IMR-90 (cell line): ENCODE measurements at regions not wholly inside any gene's neighbourhood (a gene's known extent, or its start where the extent isn't known, plus 50 kb on each side); places are given as distances from the start of the nearest gene placed in this dataset.

ENCODE experiments used
- ATAC-seq: fragments of 200-7000 bp; cut with Tn5 transposase; 2 replicates; pipeline ENCODE4 v1.9.1; 2020; ENCODE audit warnings: low read depth, mild to moderate bottlenecking, moderate library complexity
- BruUV-seq: library from RNA; stranded (reverse); fragments of 400-500 nt; replicated peaks from 2 replicates; lab custom pipeline; 2021; lab: Mats Ljungman, UMichigan
- CTCF ChIA-PET: fragments of 300-600 bp; formaldehyde crosslinking; extraction: SDS; loops from one replicate; lab custom pipeline; 2021; ENCODE audit warnings: antibody characterized with exemption; lab: Yijun Ruan, JAX
- POLR2A ChIA-PET: fragments of 300-600 bp; sonication (Branson Sonifier 250); formaldehyde crosslinking; loops from one replicate; lab custom pipeline; 2022; ENCODE audit warnings: antibody characterized with exemption; ENCODE audit not compliant: unreplicated experiment; lab: Charles Lee
- DNase-seq: peaks from one replicate; pipeline ENCODE4 v3.0.0; 2013
- H2AFZ ChIP-seq: replicated peaks from 2 replicates; pipeline ENCODE3; 2013; ENCODE audit warnings: low read length, mild to moderate bottlenecking; ENCODE audit not compliant: poor library complexity
- H2AK5ac ChIP-seq: 2 replicates; pipeline ENCODE4 v1.6.1; 2013; ENCODE audit warnings: low read depth, low read length, inconsistent platforms
- H2AK9ac ChIP-seq: replicated peaks from 2 replicates; pipeline ENCODE3; 2013; ENCODE audit warnings: mild to moderate bottlenecking, low read depth, low read length, moderate library complexity; ENCODE audit not compliant: poor library complexity
- H2BK120ac ChIP-seq: 2 replicates; pipeline ENCODE4 v1.6.1; 2013; ENCODE audit warnings: low read depth, low read length, inconsistent platforms
- H2BK15ac ChIP-seq: 3 replicates; pipeline ENCODE4 v1.6.1; 2013; ENCODE audit warnings: low read depth, low read length, inconsistent platforms
- H2BK20ac ChIP-seq: 2 replicates; pipeline ENCODE4 v1.6.1; 2013; ENCODE audit warnings: low read depth, mild to moderate bottlenecking, inconsistent platforms, low read length, moderate library complexity
- H2BK5ac ChIP-seq: 2 replicates; pipeline ENCODE4 v1.6.1; 2013; ENCODE audit warnings: mild to moderate bottlenecking, low read depth, low read length, inconsistent platforms; ENCODE audit not compliant: poor library complexity, severe bottlenecking
- H3K14ac ChIP-seq: replicated peaks from 2 replicates; pipeline ENCODE4 v1.6.1; 2013; ENCODE audit warnings: low read depth, low read length, inconsistent platforms
- H3K18ac ChIP-seq: 2 replicates; pipeline ENCODE4 v1.6.1; 2013; ENCODE audit warnings: low read depth, low read length, control low read depth
- H3K23ac ChIP-seq: 2 replicates; pipeline ENCODE4 v1.6.1; 2013; ENCODE audit warnings: low read depth, low read length, inconsistent platforms
- H3K27ac ChIP-seq: 2 replicates; pipeline ENCODE4 v1.5.1; 2013; ENCODE audit warnings: mild to moderate bottlenecking, control low read depth, low read length; ENCODE audit not compliant: insufficient read depth
- H3K27me3 ChIP-seq: 2 replicates; pipeline ENCODE4 v1.6.1; 2013; ENCODE audit warnings: low read length; ENCODE audit not compliant: control insufficient read depth, insufficient read depth
- H3K36me3 ChIP-seq: 2 replicates; pipeline ENCODE4 v1.6.1; 2013; ENCODE audit warnings: low read length, mixed read lengths; ENCODE audit not compliant: control insufficient read depth, insufficient read depth
- H3K4ac ChIP-seq: 2 replicates; pipeline ENCODE4 v1.6.1; 2013; ENCODE audit warnings: low read depth, low read length, inconsistent platforms
- H3K4me1 ChIP-seq: 2 replicates; pipeline ENCODE4 v1.6.1; 2013; ENCODE audit warnings: low read length, mixed read lengths; ENCODE audit not compliant: control insufficient read depth, insufficient read depth
- H3K4me2 ChIP-seq: 2 replicates; pipeline ENCODE4 v1.6.1; 2013; ENCODE audit warnings: low read depth, mild to moderate bottlenecking, control low read depth, low read length, moderate library complexity
- H3K4me3 ChIP-seq: 2 replicates; pipeline ENCODE4 v1.5.1; 2013; ENCODE audit warnings: low read depth, mild to moderate bottlenecking, control low read depth, low read length, moderate library complexity; ENCODE audit not compliant: insufficient read depth
- H3K56ac ChIP-seq: 2 replicates; pipeline ENCODE4 v1.6.1; 2013; ENCODE audit warnings: low read length, inconsistent platforms; ENCODE audit not compliant: insufficient read depth; ENCODE audit errors: extremely low read depth
- H3K79me1 ChIP-seq, 2 experiments: 2 replicates each; pipeline ENCODE4 v1.6.1; 2013; ENCODE audit warnings: low read length in 2 of 2, inconsistent platforms in 1 of 2, low read depth in 1 of 2
- H3K9ac ChIP-seq: 2 replicates; pipeline ENCODE4 v1.6.1; 2013; ENCODE audit warnings: low read depth, low read length, control low read depth
- H3K9me1 ChIP-seq: 2 replicates; pipeline ENCODE4 v1.6.1; 2013; ENCODE audit warnings: low read length, inconsistent platforms; ENCODE audit not compliant: insufficient read depth
- H3K9me3 ChIP-seq: 2 replicates; pipeline ENCODE4 v1.6.1; 2013; ENCODE audit warnings: low read length; ENCODE audit not compliant: control insufficient read depth, insufficient read depth
- H4K20me1 ChIP-seq: 2 replicates; pipeline ENCODE4 v1.6.1; 2013; ENCODE audit warnings: low read length, inconsistent platforms; ENCODE audit not compliant: insufficient read depth
- H4K5ac ChIP-seq: 2 replicates; pipeline ENCODE4 v1.6.1; 2013; ENCODE audit warnings: mild to moderate bottlenecking, low read depth, low read length, control low read depth
- H4K8ac ChIP-seq, 2 experiments: 2 replicates each; pipeline ENCODE4 v1.6.1; 2013; ENCODE audit warnings: low read depth in 2 of 2, low read length in 2 of 2, control low read depth in 1 of 2, inconsistent platforms in 1 of 2
- H4K91ac ChIP-seq: 2 replicates; pipeline ENCODE4 v1.6.1; 2013; ENCODE audit warnings: low read depth, low read length, inconsistent platforms; ENCODE audit not compliant: insufficient read depth
- BHLHE40 ChIP-seq: fragments of 150-350 bp; IDR thresholded peaks from 2 replicates; pipeline ENCODE4 v1.6.1; 2016; ENCODE audit warnings: mild to moderate bottlenecking, low read depth, low read length
- CEBPB ChIP-seq: IDR thresholded peaks from 2 replicates; pipeline ENCODE4 v1.6.1; 2012; ENCODE audit warnings: low read depth, low read length, improper control_type of control experiment
- CHD1 ChIP-seq: IDR thresholded peaks from 2 replicates; pipeline ENCODE4 v1.6.1; 2012; ENCODE audit warnings: low read depth, low read length, improper control_type of control experiment
- ELK1 ChIP-seq: fragments of 150-350 bp; IDR thresholded peaks from 2 replicates; pipeline ENCODE4 v1.6.1; 2016; ENCODE audit warnings: low read depth, mild to moderate bottlenecking, low read length, moderate library complexity, borderline replicate concordance
- FOS ChIP-seq: fragments of 150-350 bp; IDR thresholded peaks from 2 replicates; pipeline ENCODE4 v1.6.1; 2016; ENCODE audit warnings: low read depth, low read length
- MAFK ChIP-seq: IDR thresholded peaks from 2 replicates; pipeline ENCODE4 v1.6.1; 2012; ENCODE audit warnings: low read depth, low read length, improper control_type of control experiment
- MAZ ChIP-seq: IDR thresholded peaks from 2 replicates; pipeline ENCODE4 v1.6.1; 2012; ENCODE audit warnings: low read depth, mild to moderate bottlenecking, low read length, improper control_type of control experiment, moderate library complexity, borderline replicate concordance
- MXI1 ChIP-seq: IDR thresholded peaks from 2 replicates; pipeline ENCODE4 v1.6.1; 2012; ENCODE audit warnings: low read depth, mild to moderate bottlenecking, low read length, moderate library complexity, borderline replicate concordance
- NFE2L2 ChIP-seq: fragments of 150-350 bp; IDR thresholded peaks from 2 replicates; pipeline ENCODE4 v1.6.1; 2016; ENCODE audit warnings: low read depth, mild to moderate bottlenecking, low read length
- POLR2A ChIP-seq: IDR thresholded peaks from 2 replicates; pipeline ENCODE4 v1.6.1; 2012; ENCODE audit warnings: mild to moderate bottlenecking, low read depth, low read length
- RAD21 ChIP-seq: IDR thresholded peaks from 2 replicates; pipeline ENCODE4 v1.6.1; 2012; ENCODE audit warnings: low read length, improper control_type of control experiment
- RFX5 ChIP-seq: IDR thresholded peaks from 2 replicates; pipeline ENCODE4 v1.8.0; 2012; ENCODE audit warnings: low read depth, mild to moderate bottlenecking, low read length, moderate library complexity
- SMC3 ChIP-seq: fragments of 150-350 bp; IDR thresholded peaks from 2 replicates; pipeline ENCODE4 v1.6.1; 2016; ENCODE audit warnings: low read depth, mild to moderate bottlenecking, antibody characterized with exemption, low read length, moderate library complexity
- WGBS, 2 experiments: methylation state at CpG; one replicate each; pipeline versions ENCODE4 v1.1.5 to v1.1.7; 2013; ENCODE audit warnings: missing lambda C conversion rate in 2 of 2; ENCODE audit not compliant: insufficient read length in 1 of 2; ENCODE audit errors: extremely low coverage in 2 of 2; 5-methylcytosine and 5-hydroxymethylcytosine counted together
- dilution Hi-C: fragments of 300-500 bp; cut with HindIII; formaldehyde crosslinking; loops from one replicate; pipeline ENCODE4 v1.14.3; 2018; ENCODE audit warnings: low sequenced_read_pairs; ENCODE audit not compliant: unreplicated experiment
- in situ Hi-C: fragments of 300-500 bp; cut with MboI; formaldehyde crosslinking; loops from 3 replicates; pipeline ENCODE4 v1.14.3; 2019; ENCODE audit warnings: low sequenced_read_pairs, inconsistent platforms, mixed read lengths
- intact Hi-C: fragments of 100-400 bp; cut with micrococcal nuclease; formaldehyde crosslinking; loops from 2 replicates; pipeline ENCODE4 v1.10.0; 2022
- TF ChIP-seq, protein P1 (sequence below): conservative IDR thresholded peaks from 2 replicates; pipeline ENCODE4 v1.5.1; 2012; ENCODE audit warnings: mild to moderate bottlenecking, low read depth, low read length, improper control_type of control experiment
- TF ChIP-seq, protein P2 (sequence below): fragments of 150-350 bp; IDR thresholded peaks from 2 replicates; pipeline ENCODE4 v1.6.1; 2017; ENCODE audit warnings: mild to moderate bottlenecking, antibody characterized with exemption, low read length, low read depth

DNA sequence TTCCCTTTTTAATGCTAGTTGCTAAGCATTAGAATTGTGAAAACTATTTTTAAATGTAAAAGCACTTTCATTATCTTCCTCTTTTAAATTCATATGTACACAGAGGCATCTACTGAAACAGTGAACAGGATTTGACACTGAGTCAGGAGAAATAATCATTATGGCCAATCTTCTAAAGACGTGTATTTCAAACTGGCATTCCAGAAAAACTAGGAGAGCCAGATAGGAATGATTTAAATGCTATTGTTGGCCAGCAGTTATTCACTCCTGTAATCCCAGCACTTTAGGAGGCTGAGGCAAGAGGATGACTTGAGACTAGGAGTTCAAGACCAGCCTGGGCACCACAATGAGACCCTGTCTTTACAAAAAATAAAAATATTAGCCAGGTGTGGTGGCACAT lies 67.6 kb upstream of the RAP2B start:
- Histone ChIP-seq H2BK5ac (no peak overlapping the region), H4K20me1 (no peaks in the 10 kb centered on the region), H3K4me1 (no peaks in the 10 kb centered on the region), H2AK5ac (no peak overlapping the region), H3K36me3 (no peaks in the 10 kb centered on the region), H3K9ac (no peak overlapping the region), H4K8ac (no peak overlapping the region), H3K4me3 (no peak overlapping the region), H4K91ac (no peak overlapping the region), H3K23ac (no peak overlapping the region), H3K79me1 (no peaks in the 10 kb centered on the region), H2BK120ac (no peak overlapping the region), H3K18ac (no peak overlapping the region), H3K56ac (no peak overlapping the region), H2BK20ac (no peak overlapping the region), H3K27me3 (no peaks in the 10 kb centered on the region), H3K9me1 (no peaks in the 10 kb centered on the region), H3K4ac (no peak overlapping the region), H3K4me2 (no peak overlapping the region), H2AFZ (no peak overlapping the region), H3K27ac (no peak overlapping the region), H2AK9ac (no peak overlapping the region), H3K14ac (no peak overlapping the region), H3K9me3 (no peaks in the 10 kb centered on the region), H4K5ac (no peak overlapping the region), H2BK15ac (no peak overlapping the region)
- ChIA-PET CTCF (no interaction called here), POLR2A (no interaction called here)
- intact Hi-C loops = no loop called here
- no peak for ATAC-seq
- dilution Hi-C loops = no loop called here
- no peak for DNase-seq
- in situ Hi-C loops = no loop called here
- TF ChIP-seq SMC3 (no peak), CEBPB (no peak), BHLHE40 (no peak), CHD1 (no peak), NFE2L2 (no peak), MXI1 (no peak), POLR2A (no peak), RAD21 (no peak), RFX5 (no peak), MAZ (no peak), FOS (no peak), ELK1 (no peak), MAFK (no peak)
- TF ChIP-seq, protein P1, sequence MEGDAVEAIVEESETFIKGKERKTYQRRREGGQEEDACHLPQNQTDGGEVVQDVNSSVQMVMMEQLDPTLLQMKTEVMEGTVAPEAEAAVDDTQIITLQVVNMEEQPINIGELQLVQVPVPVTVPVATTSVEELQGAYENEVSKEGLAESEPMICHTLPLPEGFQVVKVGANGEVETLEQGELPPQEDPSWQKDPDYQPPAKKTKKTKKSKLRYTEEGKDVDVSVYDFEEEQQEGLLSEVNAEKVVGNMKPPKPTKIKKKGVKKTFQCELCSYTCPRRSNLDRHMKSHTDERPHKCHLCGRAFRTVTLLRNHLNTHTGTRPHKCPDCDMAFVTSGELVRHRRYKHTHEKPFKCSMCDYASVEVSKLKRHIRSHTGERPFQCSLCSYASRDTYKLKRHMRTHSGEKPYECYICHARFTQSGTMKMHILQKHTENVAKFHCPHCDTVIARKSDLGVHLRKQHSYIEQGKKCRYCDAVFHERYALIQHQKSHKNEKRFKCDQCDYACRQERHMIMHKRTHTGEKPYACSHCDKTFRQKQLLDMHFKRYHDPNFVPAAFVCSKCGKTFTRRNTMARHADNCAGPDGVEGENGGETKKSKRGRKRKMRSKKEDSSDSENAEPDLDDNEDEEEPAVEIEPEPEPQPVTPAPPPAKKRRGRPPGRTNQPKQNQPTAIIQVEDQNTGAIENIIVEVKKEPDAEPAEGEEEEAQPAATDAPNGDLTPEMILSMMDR = no peak
- TF ChIP-seq, protein P2, sequence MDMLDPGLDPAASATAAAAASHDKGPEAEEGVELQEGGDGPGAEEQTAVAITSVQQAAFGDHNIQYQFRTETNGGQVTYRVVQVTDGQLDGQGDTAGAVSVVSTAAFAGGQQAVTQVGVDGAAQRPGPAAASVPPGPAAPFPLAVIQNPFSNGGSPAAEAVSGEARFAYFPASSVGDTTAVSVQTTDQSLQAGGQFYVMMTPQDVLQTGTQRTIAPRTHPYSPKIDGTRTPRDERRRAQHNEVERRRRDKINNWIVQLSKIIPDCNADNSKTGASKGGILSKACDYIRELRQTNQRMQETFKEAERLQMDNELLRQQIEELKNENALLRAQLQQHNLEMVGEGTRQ = no peak
- WGBS, 2 experiments = no CpG with 5 or more reads among the region's 1 CpG
- no TSS peak for BruUV-seq
